SK-N-SH (cell line): ENCODE measurements at regions not wholly inside any gene's neighbourhood (a gene's known extent, or its start where the extent isn't known, plus 50 kb on each side); places are given as distances from the start of the nearest gene placed in this dataset.

Experiments
- CTCF ChIA-PET: fragments of 300-600, 350-600 bp; formaldehyde crosslinking; extraction: SDS; loops from one replicate; lab custom pipeline; 2021; lab: Yijun Ruan, JAX
- POLR2A ChIA-PET: fragments of 350-600 bp; sonication (Branson Sonifier 250); formaldehyde crosslinking; extraction: SDS; loops from one replicate; lab custom pipeline; 2020; ENCODE audit warnings: antibody characterized with exemption, inconsistent platforms; lab: Yijun Ruan, JAX
- DNase-seq: peaks from one replicate; pipeline ENCODE4 v3.0.0; 2012
- H2AFZ ChIP-seq: fragments of 200-600 bp; sonication (generic); 2 replicates; pipeline ENCODE4 v1.8.1; 2016; ENCODE audit warnings: antibody characterized with exemption, mild to moderate bottlenecking, low read depth
- H3F3A ChIP-seq: fragments of 200-600 bp; sonication (generic); replicated peaks from 2 replicates; pipeline ENCODE3; 2016; ENCODE audit warnings: antibody characterized with exemption, mild to moderate bottlenecking; ENCODE audit not compliant: insufficient read depth
- H3K27ac ChIP-seq, 2 experiments: fragments of 200-500 bp in 1 of 2; fragments of 200-600 bp in 1 of 2; sonication (Bioruptor generic) in 1 of 2; sonication (generic), shearing (Covaris generic) in 1 of 2; 2 replicates each; pipeline versions ENCODE4 v1.5.1 to v1.6.1; 2014 to 2016; ENCODE audit warnings: low read depth in 2 of 2, inconsistent platforms in 1 of 2, low read length in 1 of 2, mild to moderate bottlenecking in 1 of 2, mixed read lengths in 1 of 2
- H3K27me3 ChIP-seq: fragments of 200-600 bp; sonication (generic), shearing (Covaris generic); 2 replicates; pipeline ENCODE4 v1.6.1; 2016; ENCODE audit warnings: mixed run types; ENCODE audit not compliant: insufficient read depth
- H3K36me3 ChIP-seq, 2 experiments: fragments of 200-500 bp in 1 of 2; fragments of 200-600 bp in 1 of 2; sonication (Bioruptor generic) in 1 of 2; sonication (generic) in 1 of 2; replicated peaks in 1 of 2; 2 replicates each; pipeline versions ENCODE3 to v1.5.1; 2014 to 2016; ENCODE audit warnings: low read length in 1 of 2, mild to moderate bottlenecking in 1 of 2; ENCODE audit not compliant: insufficient read depth in 2 of 2, control insufficient read depth in 1 of 2
- H3K4me1 ChIP-seq, 2 experiments: fragments of 200-500 bp in 1 of 2; fragments of 200-600 bp in 1 of 2; sonication (Bioruptor generic) in 1 of 2; sonication (generic), shearing (Covaris generic) in 1 of 2; 2 replicates each; pipeline versions ENCODE4 v1.5.1 to v1.6.1; 2014 to 2016; ENCODE audit warnings: low read depth in 1 of 2, low read length in 1 of 2, mixed run types in 1 of 2; ENCODE audit not compliant: insufficient read depth in 2 of 2, control insufficient read depth in 1 of 2
- H3K4me2 ChIP-seq: fragments of 200-600 bp; sonication (generic), shearing (Covaris generic); 2 replicates; pipeline ENCODE4 v1.6.1; 2017; ENCODE audit warnings: mixed run types
- H3K4me3 ChIP-seq, 2 experiments: fragments of 200-500 bp in 1 of 2; fragments of 200-600 bp in 1 of 2; sonication (Bioruptor generic) in 1 of 2; sonication (generic), shearing (Covaris generic) in 1 of 2; 2 replicates each; pipeline versions ENCODE4 v1.5.1 to v1.8.1; 2014 to 2016; ENCODE audit warnings: low read depth in 2 of 2, inconsistent platforms in 1 of 2, low read length in 1 of 2, mild to moderate bottlenecking in 1 of 2, mixed read lengths in 1 of 2, moderate library complexity in 1 of 2
- H3K79me2 ChIP-seq: fragments of 200-600 bp; sonication (generic); 2 replicates; pipeline ENCODE4 v1.8.1; 2017; ENCODE audit warnings: mild to moderate bottlenecking; ENCODE audit not compliant: insufficient read depth
- H3K9ac ChIP-seq: fragments of 200-600 bp; sonication (generic); 2 replicates; pipeline ENCODE4 v1.6.1; 2017; ENCODE audit warnings: mixed run types
- H3K9me2 ChIP-seq: fragments of 200-600 bp; sonication (generic); 2 replicates; pipeline ENCODE4 v1.6.1; 2017; ENCODE audit warnings: mixed run types
- H3K9me3 ChIP-seq: fragments of 200-600 bp; sonication (generic); 2 replicates; pipeline ENCODE4 v1.6.1; 2017; ENCODE audit warnings: mixed run types, mild to moderate bottlenecking, moderate library complexity
- H4K20me1 ChIP-seq: fragments of 200-600 bp; sonication (generic); 2 replicates; pipeline ENCODE4 v1.6.1; 2017; ENCODE audit warnings: mild to moderate bottlenecking, mixed run types; ENCODE audit not compliant: insufficient read depth
- ELF1 ChIP-seq: IDR thresholded peaks from 2 replicates; pipeline ENCODE4 v1.4.0; 2012
- EP300 ChIP-seq, 2 experiments: IDR thresholded peaks; 2 replicates each; pipeline versions ENCODE4 v1.4.0 to v1.6.1; 2012; ENCODE audit warnings: borderline replicate concordance in 1 of 2, low read depth in 1 of 2, low read length in 1 of 2
- EZH2phosphoT487 ChIP-seq: fragments of 200-600 bp; sonication (generic); IDR thresholded peaks from 2 replicates; pipeline ENCODE4 v1.6.1; 2017; ENCODE audit warnings: low read depth, mixed run types, mild to moderate bottlenecking, antibody characterized with exemption, moderate library complexity, borderline replicate concordance
- FOXM1 ChIP-seq: IDR thresholded peaks from 2 replicates; pipeline ENCODE4 v1.4.0; 2012; ENCODE audit warnings: low read depth, mild to moderate bottlenecking
- JUND ChIP-seq: IDR thresholded peaks from 2 replicates; pipeline ENCODE4 v1.4.0; 2012
- MXI1 ChIP-seq: IDR thresholded peaks from 2 replicates; pipeline ENCODE4 v1.6.1; 2012; ENCODE audit warnings: mild to moderate bottlenecking, low read depth, low read length, improper control_type of control experiment
- NFIC ChIP-seq: IDR thresholded peaks from 2 replicates; pipeline ENCODE4 v1.4.0; 2012; ENCODE audit warnings: borderline replicate concordance
- NRF1 ChIP-seq: IDR thresholded peaks from 2 replicates; pipeline ENCODE4 v1.6.1; 2012; ENCODE audit warnings: low read depth, mild to moderate bottlenecking, low read length
- RCOR1 ChIP-seq: fragments of 150-350 bp; IDR thresholded peaks from 2 replicates; pipeline ENCODE4 v1.6.1; 2017; ENCODE audit warnings: antibody characterized with exemption, low read length
- RFX5 ChIP-seq: IDR thresholded peaks from 2 replicates; pipeline ENCODE4 v1.6.1; 2012; ENCODE audit warnings: mild to moderate bottlenecking, improper control_type of control experiment, low read length
- SMC3 ChIP-seq: IDR thresholded peaks from 2 replicates; pipeline ENCODE4 v1.6.1; 2012; ENCODE audit warnings: low read depth, low read length, improper control_type of control experiment
- TAF1 ChIP-seq: IDR thresholded peaks from 2 replicates; pipeline ENCODE4 v1.6.1; 2012; ENCODE audit warnings: low read depth, mild to moderate bottlenecking, low read length, moderate library complexity, borderline replicate concordance
- TCF12 ChIP-seq: IDR thresholded peaks from 2 replicates; pipeline ENCODE4 v1.4.0; 2012
- YY1 ChIP-seq: IDR thresholded peaks from 2 replicates; pipeline ENCODE4 v1.4.0; 2012; ENCODE audit warnings: low read depth, mild to moderate bottlenecking
- WGBS: methylation state at CpG from one replicate; pipeline ENCODE4 v1.1.6; 2017; ENCODE audit warnings: low lambda C conversion rate; 5-methylcytosine and 5-hydroxymethylcytosine counted together
- TF ChIP-seq, protein P1 (sequence below): fragments of 150-350 bp; IDR thresholded peaks from 2 replicates; pipeline ENCODE4 v1.6.1; 2016; ENCODE audit warnings: mild to moderate bottlenecking, low read depth, low read length
- TF ChIP-seq, protein P2 (sequence below): IDR thresholded peaks from 2 replicates; pipeline ENCODE4 v1.4.0; 2012; ENCODE audit warnings: low read depth, borderline replicate concordance
- TF ChIP-seq, protein P3 (sequence below): IDR thresholded peaks from 2 replicates; pipeline ENCODE4 v1.4.0; 2012; ENCODE audit warnings: low read depth, borderline replicate concordance
- TF ChIP-seq, protein P4 (sequence below): IDR thresholded peaks from 2 replicates; pipeline ENCODE4 v1.6.1; 2012; ENCODE audit warnings: mild to moderate bottlenecking, low read depth, low read length, moderate library complexity
- TF ChIP-seq, protein P5 (sequence below): fragments of 150-350 bp; IDR thresholded peaks from 2 replicates; pipeline ENCODE4 v1.6.1; 2017; ENCODE audit warnings: antibody characterized with exemption, low read length, low read depth, borderline replicate concordance

DNA sequence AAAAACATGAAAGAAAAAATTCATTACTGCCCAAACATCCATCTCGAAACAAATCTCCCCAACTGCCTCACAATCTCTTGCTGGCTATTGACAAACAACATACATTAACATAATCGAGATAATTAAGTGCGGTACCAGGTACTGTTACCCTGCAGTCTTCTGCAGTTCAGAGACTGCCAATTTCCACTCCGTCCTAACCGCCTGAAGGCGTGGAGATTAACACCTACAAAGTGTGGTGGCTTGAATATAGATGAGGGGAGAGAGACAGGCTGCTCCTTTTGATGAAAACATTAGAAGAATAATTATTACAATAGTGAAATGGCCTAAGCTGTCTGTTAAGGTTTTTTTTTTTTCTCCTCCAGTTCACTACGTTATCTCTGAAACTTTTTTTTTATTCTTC is 258.9 kb upstream of the SOX4 start (continued):
- no peak for TF ChIP-seq JUND
- TF ChIP-seq SMC3, result no peak
- no peak for TF ChIP-seq MXI1
- TF ChIP-seq, protein P1, sequence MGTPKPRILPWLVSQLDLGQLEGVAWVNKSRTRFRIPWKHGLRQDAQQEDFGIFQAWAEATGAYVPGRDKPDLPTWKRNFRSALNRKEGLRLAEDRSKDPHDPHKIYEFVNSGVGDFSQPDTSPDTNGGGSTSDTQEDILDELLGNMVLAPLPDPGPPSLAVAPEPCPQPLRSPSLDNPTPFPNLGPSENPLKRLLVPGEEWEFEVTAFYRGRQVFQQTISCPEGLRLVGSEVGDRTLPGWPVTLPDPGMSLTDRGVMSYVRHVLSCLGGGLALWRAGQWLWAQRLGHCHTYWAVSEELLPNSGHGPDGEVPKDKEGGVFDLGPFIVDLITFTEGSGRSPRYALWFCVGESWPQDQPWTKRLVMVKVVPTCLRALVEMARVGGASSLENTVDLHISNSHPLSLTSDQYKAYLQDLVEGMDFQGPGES, result no peak
- no peak for TF ChIP-seq EP300 (IDR thresholded peaks at IDR 0.05; ENCODE audit: borderline replicate concordance in 1 of 2, low read depth in 1 of 2, low read length in 1 of 2)
- TF ChIP-seq TCF12, result no peak
- no peak for TF ChIP-seq YY1
- no peak for TF ChIP-seq FOXM1
- no peak for TF ChIP-seq NFIC
- TF ChIP-seq, protein P2, sequence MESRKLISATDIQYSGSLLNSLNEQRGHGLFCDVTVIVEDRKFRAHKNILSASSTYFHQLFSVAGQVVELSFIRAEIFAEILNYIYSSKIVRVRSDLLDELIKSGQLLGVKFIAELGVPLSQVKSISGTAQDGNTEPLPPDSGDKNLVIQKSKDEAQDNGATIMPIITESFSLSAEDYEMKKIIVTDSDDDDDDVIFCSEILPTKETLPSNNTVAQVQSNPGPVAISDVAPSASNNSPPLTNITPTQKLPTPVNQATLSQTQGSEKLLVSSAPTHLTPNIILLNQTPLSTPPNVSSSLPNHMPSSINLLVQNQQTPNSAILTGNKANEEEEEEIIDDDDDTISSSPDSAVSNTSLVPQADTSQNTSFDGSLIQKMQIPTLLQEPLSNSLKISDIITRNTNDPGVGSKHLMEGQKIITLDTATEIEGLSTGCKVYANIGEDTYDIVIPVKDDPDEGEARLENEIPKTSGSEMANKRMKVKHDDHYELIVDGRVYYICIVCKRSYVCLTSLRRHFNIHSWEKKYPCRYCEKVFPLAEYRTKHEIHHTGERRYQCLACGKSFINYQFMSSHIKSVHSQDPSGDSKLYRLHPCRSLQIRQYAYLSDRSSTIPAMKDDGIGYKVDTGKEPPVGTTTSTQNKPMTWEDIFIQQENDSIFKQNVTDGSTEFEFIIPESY, result no peak
- TF ChIP-seq, all 33 proteins: peak for 0

DNA sequence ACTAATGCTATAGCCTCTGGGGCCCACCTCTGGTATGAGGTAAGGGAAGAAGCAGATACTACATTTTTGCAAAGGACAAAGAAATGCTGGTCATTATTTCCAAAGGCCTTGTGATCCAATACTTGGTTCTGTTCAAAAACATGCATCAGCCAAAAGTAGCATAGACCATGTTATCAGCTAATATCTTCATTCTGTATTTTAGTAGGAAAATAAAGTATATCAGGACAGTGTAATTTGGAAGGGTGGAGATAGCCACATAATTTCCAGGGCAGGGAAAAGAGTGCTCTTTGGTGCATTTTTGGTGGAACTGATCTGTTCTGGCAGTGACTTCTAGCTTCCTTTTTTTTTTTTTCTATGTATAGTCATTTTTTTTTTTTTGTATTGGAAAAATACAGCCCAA is 258.0 kb upstream of the SOX4 start:
- TF ChIP-seq SMC3 (no peak), TAF1 (no peak)
- no peaks in the 10 kb centered on the region for H3K9me2 ChIP-seq
- ChIA-PET POLR2A (no interaction called here), CTCF (interaction anchor here (0.6 kb wide), 1 partner anchor 18 kb away, joined by 3 read pairs; no protein-coding TSS in a partner anchor)
- DNase-seq, result no peak
- no peak overlapping the region for H3K9ac ChIP-seq
- no peaks in the 10 kb centered on the region for H3K36me3 ChIP-seq
- H3K27ac ChIP-seq, result no peak overlapping the region
- no peaks in the 10 kb centered on the region for H3K79me2 ChIP-seq
- H3K27me3 ChIP-seq, result no peaks in the 10 kb centered on the region
- H3F3A ChIP-seq, result no peaks in the 10 kb centered on the region
- H4K20me1 ChIP-seq, result no peaks in the 10 kb centered on the region
- no peak overlapping the region for H2AFZ ChIP-seq
- H3K4me2 ChIP-seq, result no peak overlapping the region
- H3K4me1 ChIP-seq, result peaks cover 0 to 3% of the 10 kb centered on the region in 2 experiments; a peak in 1 of 4 replicates
- H3K4me3 ChIP-seq, result no peak overlapping the region
- no peaks in the 10 kb centered on the region for H3K9me3 ChIP-seq

DNA sequence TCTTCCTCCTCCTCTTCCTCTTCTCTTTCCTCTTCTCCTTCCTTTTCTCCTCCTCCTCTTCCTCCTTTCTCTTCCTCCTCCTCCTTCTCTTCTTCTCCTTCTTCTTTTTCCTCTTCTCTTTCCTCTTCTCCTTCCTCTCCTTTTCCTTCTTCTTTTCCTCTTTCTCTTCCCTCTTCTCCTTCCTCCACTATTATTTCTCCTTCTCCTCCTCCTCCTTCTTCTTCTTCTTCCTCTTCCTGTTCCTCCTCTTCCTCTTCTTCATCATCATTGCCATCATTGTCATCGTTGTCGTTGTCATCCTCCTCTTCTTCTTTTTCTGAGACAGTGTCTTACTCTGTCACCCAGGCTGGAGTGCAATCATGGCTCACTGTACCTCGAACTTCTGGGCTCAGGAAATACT is 256.3 kb upstream of the SOX4 start:
- Histone ChIP-seq H3K9me3 (no peaks in the 10 kb centered on the region), H3K9ac (no peak overlapping the region), H3K79me2 (no peaks in the 10 kb centered on the region), H3K4me1 (peaks cover 0 to 3% of the 10 kb centered on the region in 2 experiments; a peak in 1 of 4 replicates), H3K9me2 (no peaks in the 10 kb centered on the region), H4K20me1 (no peaks in the 10 kb centered on the region), H3K4me3 (no peak overlapping the region), H3K4me2 (no peak overlapping the region), H3F3A (no peaks in the 10 kb centered on the region), H2AFZ (no peak overlapping the region), H3K36me3 (no peaks in the 10 kb centered on the region), H3K27me3 (no peaks in the 10 kb centered on the region), H3K27ac (no peak overlapping the region)
- POLR2A ChIA-PET, result no interaction called here
- WGBS, result 11% methylated on average over 3 of the region's 3 CpGs
- no peak for DNase-seq
- CTCF ChIA-PET, result interaction anchor here (0.9 kb wide), 1 partner anchor 24 kb away, joined by 3 read pairs; no protein-coding TSS in a partner anchor
- TF ChIP-seq RFX5, result no peak
- TF ChIP-seq, protein P3, sequence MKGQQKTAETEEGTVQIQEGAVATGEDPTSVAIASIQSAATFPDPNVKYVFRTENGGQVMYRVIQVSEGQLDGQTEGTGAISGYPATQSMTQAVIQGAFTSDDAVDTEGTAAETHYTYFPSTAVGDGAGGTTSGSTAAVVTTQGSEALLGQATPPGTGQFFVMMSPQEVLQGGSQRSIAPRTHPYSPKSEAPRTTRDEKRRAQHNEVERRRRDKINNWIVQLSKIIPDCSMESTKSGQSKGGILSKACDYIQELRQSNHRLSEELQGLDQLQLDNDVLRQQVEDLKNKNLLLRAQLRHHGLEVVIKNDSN, result no peak
- TF ChIP-seq NRF1, result no peak
- TF ChIP-seq ELF1, result no peak
- no peak for TF ChIP-seq RCOR1
- TF ChIP-seq, protein P4, sequence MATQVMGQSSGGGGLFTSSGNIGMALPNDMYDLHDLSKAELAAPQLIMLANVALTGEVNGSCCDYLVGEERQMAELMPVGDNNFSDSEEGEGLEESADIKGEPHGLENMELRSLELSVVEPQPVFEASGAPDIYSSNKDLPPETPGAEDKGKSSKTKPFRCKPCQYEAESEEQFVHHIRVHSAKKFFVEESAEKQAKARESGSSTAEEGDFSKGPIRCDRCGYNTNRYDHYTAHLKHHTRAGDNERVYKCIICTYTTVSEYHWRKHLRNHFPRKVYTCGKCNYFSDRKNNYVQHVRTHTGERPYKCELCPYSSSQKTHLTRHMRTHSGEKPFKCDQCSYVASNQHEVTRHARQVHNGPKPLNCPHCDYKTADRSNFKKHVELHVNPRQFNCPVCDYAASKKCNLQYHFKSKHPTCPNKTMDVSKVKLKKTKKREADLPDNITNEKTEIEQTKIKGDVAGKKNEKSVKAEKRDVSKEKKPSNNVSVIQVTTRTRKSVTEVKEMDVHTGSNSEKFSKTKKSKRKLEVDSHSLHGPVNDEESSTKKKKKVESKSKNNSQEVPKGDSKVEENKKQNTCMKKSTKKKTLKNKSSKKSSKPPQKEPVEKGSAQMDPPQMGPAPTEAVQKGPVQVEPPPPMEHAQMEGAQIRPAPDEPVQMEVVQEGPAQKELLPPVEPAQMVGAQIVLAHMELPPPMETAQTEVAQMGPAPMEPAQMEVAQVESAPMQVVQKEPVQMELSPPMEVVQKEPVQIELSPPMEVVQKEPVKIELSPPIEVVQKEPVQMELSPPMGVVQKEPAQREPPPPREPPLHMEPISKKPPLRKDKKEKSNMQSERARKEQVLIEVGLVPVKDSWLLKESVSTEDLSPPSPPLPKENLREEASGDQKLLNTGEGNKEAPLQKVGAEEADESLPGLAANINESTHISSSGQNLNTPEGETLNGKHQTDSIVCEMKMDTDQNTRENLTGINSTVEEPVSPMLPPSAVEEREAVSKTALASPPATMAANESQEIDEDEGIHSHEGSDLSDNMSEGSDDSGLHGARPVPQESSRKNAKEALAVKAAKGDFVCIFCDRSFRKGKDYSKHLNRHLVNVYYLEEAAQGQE, result no peak
- no peak for TF ChIP-seq EZH2phosphoT487
- TF ChIP-seq, protein P5, sequence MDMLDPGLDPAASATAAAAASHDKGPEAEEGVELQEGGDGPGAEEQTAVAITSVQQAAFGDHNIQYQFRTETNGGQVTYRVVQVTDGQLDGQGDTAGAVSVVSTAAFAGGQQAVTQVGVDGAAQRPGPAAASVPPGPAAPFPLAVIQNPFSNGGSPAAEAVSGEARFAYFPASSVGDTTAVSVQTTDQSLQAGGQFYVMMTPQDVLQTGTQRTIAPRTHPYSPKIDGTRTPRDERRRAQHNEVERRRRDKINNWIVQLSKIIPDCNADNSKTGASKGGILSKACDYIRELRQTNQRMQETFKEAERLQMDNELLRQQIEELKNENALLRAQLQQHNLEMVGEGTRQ, result no peak
